NCI-H2107 treated with DMSO at 0.1 percent for 48 hours (cell line): ENCODE measurements at regions not wholly inside any gene's neighbourhood (a gene's known extent, or its start where the extent isn't known, plus 50 kb on each side); places are given as distances from the start of the nearest gene placed in this dataset.
"Not testable (repeated sequence)": the region's sequence is repeated elsewhere in the genome, so short reads cannot be mapped to it uniquely, and the experiment has no call there.

Experiments
- DNase-seq: peaks from one replicate; lab custom pipeline; 2025; ENCODE audit not compliant: unreplicated experiment; lab: John Stamatoyannopoulos, UW

GRCh38 chr2:84057917-84058560, 401.0 kb downstream of the SUCLG1 start:
- no peak for DNase-seq

- no peak for DNase-seq
Measured at GRCh38 chr2:84055816-84056215, 403.3 kb downstream of the SUCLG1 start.

- DNase-seq = not testable (repeated sequence)
Measured at GRCh38 chr2:84054577-84054976, 404.5 kb downstream of the SUCLG1 start.

- DNase-seq = no peak
Measured at GRCh38 chr2:84052913-84053312, 406.2 kb downstream of the SUCLG1 start.

- DNase-seq = no peak
Measured at GRCh38 chr2:84052043-84052442, 407.0 kb downstream of the SUCLG1 start.

- DNase-seq = no peak
Measured at GRCh38 chr2:84048964-84049363, 410.1 kb downstream of the SUCLG1 start.

GRCh38 chr2:84041506-84041905, 417.6 kb downstream of the SUCLG1 start:
- no peak for DNase-seq

GRCh38 chr2:84040281-84040680, 418.8 kb downstream of the SUCLG1 start:
- DNase-seq = no peak

GRCh38 chr2:84038866-84039265, 420.2 kb downstream of the SUCLG1 start:
- no peak for DNase-seq

GRCh38 chr2:84033347-84033974, 425.6 kb downstream of the SUCLG1 start:
- no peak for DNase-seq

- DNase-seq = no peak
Measured at GRCh38 chr2:84031312-84032050, 427.6 kb downstream of the SUCLG1 start.

- no peak for DNase-seq
Measured at GRCh38 chr2:84029903-84030575, 429.0 kb downstream of the SUCLG1 start.

- DNase-seq = no peak
Measured at GRCh38 chr2:84026818-84027217, 432.3 kb downstream of the SUCLG1 start.

- DNase-seq = no peak
Measured at GRCh38 chr2:84022810-84023431, 436.2 kb downstream of the SUCLG1 start.

- no peak for DNase-seq
Measured at GRCh38 chr2:84017010-84017409, 442.1 kb downstream of the SUCLG1 start.

GRCh38 chr2:84016183-84016582, 442.9 kb downstream of the SUCLG1 start:
- no peak for DNase-seq

GRCh38 chr2:83997889-83998288, 461.2 kb downstream of the SUCLG1 start:
- no peak for DNase-seq

- no peak for DNase-seq
Measured at GRCh38 chr2:83994633-83995179, 464.4 kb downstream of the SUCLG1 start.

GRCh38 chr2:83993873-83994632, 465.0 kb downstream of the SUCLG1 start:
- DNase-seq = no peak

- no peak for DNase-seq
Measured at GRCh38 chr2:83991992-83992391, 467.1 kb downstream of the SUCLG1 start.
